OCI-LY7 (cell line): ENCODE measurements at regions not wholly inside any gene's neighbourhood (a gene's known extent, or its start where the extent isn't known, plus 50 kb on each side); places are given as distances from the start of the nearest gene placed in this dataset.
"Not testable (repeated sequence)": the region's sequence is repeated elsewhere in the genome, so short reads cannot be mapped to it uniquely, and the experiment has no call there.

Experiments used
- BruUV-seq: library from RNA; stranded (reverse); fragments of 400-500 nt; replicated peaks from 2 replicates; lab custom pipeline; 2021; lab: Mats Ljungman, UMichigan
- CTCF ChIA-PET: fragments of 300-600 bp; sonication (Branson Sonifier 250); formaldehyde crosslinking; loops from one replicate; lab custom pipeline; 2022; ENCODE audit warnings: antibody characterized with exemption; ENCODE audit not compliant: unreplicated experiment; lab: Charles Lee
- POLR2A ChIA-PET: fragments of 300-600 bp; sonication (Branson Sonifier 250); formaldehyde crosslinking; loops from one replicate; lab custom pipeline; 2022; ENCODE audit warnings: antibody characterized with exemption; lab: Charles Lee
- DNase-seq: peaks from one replicate; pipeline ENCODE4 v3.0.0-alpha.2; 2015; ENCODE audit warnings: low spot score
- H2AFZ ChIP-seq: fragments of 200-600 bp; sonication (generic), shearing (Covaris generic); 2 replicates; pipeline ENCODE4 v1.6.1; 2014; ENCODE audit warnings: mild to moderate bottlenecking, antibody characterized with exemption, low read length, moderate library complexity
- H3K27ac ChIP-seq: fragments of 200-600 bp; sonication (generic); 2 replicates; pipeline ENCODE4 v1.5.1; 2014; ENCODE audit warnings: mixed run types, low read depth, mild to moderate bottlenecking, moderate library complexity, low read length, inconsistent platforms; ENCODE audit not compliant: poor library complexity, severe bottlenecking
- H3K36me3 ChIP-seq: fragments of 200-600 bp; sonication (generic); 2 replicates; pipeline ENCODE4 v1.6.1; 2014; ENCODE audit warnings: mild to moderate bottlenecking, antibody characterized with exemption, low read length, moderate library complexity, mixed read lengths; ENCODE audit not compliant: insufficient read depth
- H3K4me1 ChIP-seq: fragments of 200-600 bp; sonication (generic); 2 replicates; pipeline ENCODE4 v1.5.1; 2014; ENCODE audit warnings: mild to moderate bottlenecking, low read length; ENCODE audit not compliant: insufficient read depth, poor library complexity, severe bottlenecking
- H3K4me2 ChIP-seq: fragments of 200-600 bp; sonication (generic); 2 replicates; pipeline ENCODE4 v1.6.1; 2014; ENCODE audit warnings: mild to moderate bottlenecking, low read length
- H3K4me3 ChIP-seq: fragments of 200-600 bp; sonication (generic); 2 replicates; pipeline ENCODE4 v1.5.1; 2014; ENCODE audit warnings: mild to moderate bottlenecking, low read depth, low read length; ENCODE audit not compliant: poor library complexity, severe bottlenecking
- H3K79me2 ChIP-seq: fragments of 200-600 bp; sonication (generic); 2 replicates; pipeline ENCODE4 v1.6.1; 2016; ENCODE audit warnings: low read depth, mild to moderate bottlenecking, low read length, moderate library complexity, mixed read lengths; ENCODE audit not compliant: insufficient read depth
- H3K9me2 ChIP-seq: fragments of 200-600 bp; sonication (generic); 2 replicates; pipeline ENCODE4 v1.6.1; 2016; ENCODE audit warnings: mild to moderate bottlenecking, low read length, mixed read lengths; ENCODE audit not compliant: insufficient read depth
- H3K9me3 ChIP-seq: fragments of 200-600 bp; sonication (generic); 2 replicates; pipeline ENCODE4 v1.6.1; 2014; ENCODE audit warnings: mild to moderate bottlenecking, mixed run types, low read length, mixed read lengths
- H4K20me1 ChIP-seq: fragments of 200-600 bp; sonication (generic); 2 replicates; pipeline ENCODE4 v1.6.1; 2014; ENCODE audit warnings: mild to moderate bottlenecking, antibody characterized with exemption, low read length, moderate library complexity, mixed read lengths; ENCODE audit not compliant: insufficient read depth
- CTCF ChIP-seq: fragments of 200-600 bp; sonication (generic); conservative IDR thresholded peaks from 2 replicates; pipeline ENCODE4 v1.5.1; 2014; ENCODE audit warnings: mild to moderate bottlenecking, antibody characterized with exemption, low read length, moderate library complexity, mixed read lengths
- EZH2phosphoT487 ChIP-seq: fragments of 200-600 bp; sonication (generic); IDR thresholded peaks from 2 replicates; pipeline ENCODE4 v1.6.1; 2018; ENCODE audit warnings: low read depth, borderline replicate concordance, mild to moderate bottlenecking, mixed run types, antibody characterized with exemption, low read length, moderate library complexity, mixed read lengths
- intact Hi-C: fragments of 100-400 bp; cut with micrococcal nuclease; formaldehyde crosslinking; loops from one replicate; pipeline ENCODE4 v1.10.0; 2022; ENCODE audit not compliant: unreplicated experiment

- no peaks in the 10 kb centered on the region for H3K36me3 ChIP-seq
- intact Hi-C loops, result no loop called here
- H3K4me1 ChIP-seq, result no peaks in the 10 kb centered on the region
- no peaks in the 10 kb centered on the region for H4K20me1 ChIP-seq
- no peaks in the 10 kb centered on the region for H3K79me2 ChIP-seq
- no peak overlapping the region for H2AFZ ChIP-seq
- ChIA-PET CTCF (no interaction called here), POLR2A (interaction anchor here (0.6 kb wide), 1 partner anchor 70 kb away, joined by 3 read pairs; no protein-coding TSS in a partner anchor)
- no peaks in the 10 kb centered on the region for H3K9me3 ChIP-seq
- H3K27ac ChIP-seq, result no peak overlapping the region
- no peaks in the 10 kb centered on the region for H3K9me2 ChIP-seq
- BruUV-seq, result no TSS peak
- TF ChIP-seq CTCF, result no peak
- TF ChIP-seq EZH2phosphoT487, result no peak
- DNase-seq, result no peak
- H3K4me2 ChIP-seq, result no peak overlapping the region
- H3K4me3 ChIP-seq, result no peak overlapping the region
Observed at GRCh38 chr6:130708338-130708737, 118.9 kb upstream of the SMLR1 start.

- intact Hi-C loops, H2AFZ ChIP-seq, POLR2A ChIA-PET, H3K27ac ChIP-seq, H3K9me3 ChIP-seq, H3K4me1 ChIP-seq, BruUV-seq, CTCF ChIA-PET, H3K4me2 ChIP-seq, H4K20me1 ChIP-seq, DNase-seq, H3K36me3 ChIP-seq, H3K9me2 ChIP-seq, H3K4me3 ChIP-seq, H3K79me2 ChIP-seq: not testable (repeated sequence)
Observed at GRCh38 chr6:130711641-130712040, 115.6 kb upstream of the SMLR1 start.

- H3K9me3 ChIP-seq, result no peaks in the 10 kb centered on the region
- no peaks in the 10 kb centered on the region for H3K36me3 ChIP-seq
- no peak for TF ChIP-seq EZH2phosphoT487
- TF ChIP-seq CTCF, result no peak
- intact Hi-C loops, result no loop called here
- H3K4me2 ChIP-seq, result no peak overlapping the region
- no TSS peak for BruUV-seq
- POLR2A ChIA-PET, result no interaction called here
- no peaks in the 10 kb centered on the region for H3K4me1 ChIP-seq
- H3K27ac ChIP-seq, result no peak overlapping the region
- no peaks in the 10 kb centered on the region for H4K20me1 ChIP-seq
- CTCF ChIA-PET, result no interaction called here
- no peaks in the 10 kb centered on the region for H3K79me2 ChIP-seq
- no peak overlapping the region for H2AFZ ChIP-seq
- H3K4me3 ChIP-seq, result no peak overlapping the region
- no peak for DNase-seq
- H3K9me2 ChIP-seq, result no peaks in the 10 kb centered on the region
Observed at GRCh38 chr6:130713144-130713543, 114.1 kb upstream of the SMLR1 start.
